Activated effector memory CD4-positive, alpha-beta T cell treated with anti-CD3 and anti-CD28 coated beads, Interleukin-2, amount 50 U/mL, for 16 hours (primary cell): ENCODE measurements at regions not wholly inside any gene's neighbourhood (a gene's known extent, or its start where the extent isn't known, plus 50 kb on each side); places are given as distances from the start of the nearest gene placed in this dataset.
A peak's percentile ranks its signal among the peaks of the same experiment; 100 is the strongest.

Experiments used
- DNase-seq: peaks from one replicate; pipeline ENCODE4 v3.0.0-alpha.2; 2020

GRCh38 chr12:46131732-46132469 lies 136.9 kb downstream of the SLC38A1 start:
- DNase-seq, result no peak

- DNase-seq, result no peak
Observed at GRCh38 chr12:46127656-46128055, 137.3 kb upstream of the SCAF11 start.

- no peak for DNase-seq
Observed at GRCh38 chr12:46126050-46126727, 135.8 kb upstream of the SCAF11 start.

- peak; percentile 82 for DNase-seq
Observed at GRCh38 chr12:46124848-46125619, 134.7 kb upstream of the SCAF11 start.

GRCh38 chr12:46124132-46124847 lies 133.9 kb upstream of the SCAF11 start:
- DNase-seq, result no peak

GRCh38 chr12:46112364-46112763 lies 122.0 kb upstream of the SCAF11 start:
- no peak for DNase-seq

GRCh38 chr12:46111715-46112114 lies 121.3 kb upstream of the SCAF11 start:
- no peak for DNase-seq

GRCh38 chr12:46110928-46111699 lies 120.7 kb upstream of the SCAF11 start:
- DNase-seq, result no peak

GRCh38 chr12:46110223-46110611 lies 119.8 kb upstream of the SCAF11 start:
- DNase-seq, result no peak

GRCh38 chr12:46109343-46110222 lies 119.2 kb upstream of the SCAF11 start:
- DNase-seq, result no peak

- DNase-seq, result no peak
Observed at GRCh38 chr12:46108721-46109120, 118.3 kb upstream of the SCAF11 start.

- no peak for DNase-seq
Observed at GRCh38 chr12:46107591-46107990, 117.2 kb upstream of the SCAF11 start.

- no peak for DNase-seq
Observed at GRCh38 chr12:46105735-46106134, 115.4 kb upstream of the SCAF11 start.

GRCh38 chr12:46103559-46104383 lies 113.4 kb upstream of the SCAF11 start:
- no peak for DNase-seq

GRCh38 chr12:46101485-46101869 lies 111.1 kb upstream of the SCAF11 start:
- DNase-seq, result no peak

- DNase-seq, result no peak
Observed at GRCh38 chr12:46100551-46101484, 110.4 kb upstream of the SCAF11 start.

- DNase-seq, result no peak
Observed at GRCh38 chr12:46089414-46090162, 99.2 kb upstream of the SCAF11 start.

GRCh38 chr12:46087916-46088439 lies 97.6 kb upstream of the SCAF11 start:
- DNase-seq, result no peak
